A673 (cell line): ENCODE measurements at regions not wholly inside any gene's neighbourhood (a gene's known extent, or its start where the extent isn't known, plus 50 kb on each side); places are given as distances from the start of the nearest gene placed in this dataset.

Experiments
- BruUV-seq: library from RNA; stranded (reverse); fragments of 400-500 nt; replicated peaks from 2 replicates; lab custom pipeline; 2021; lab: Mats Ljungman, UMichigan
- CTCF ChIA-PET: fragments of 300-600 bp; sonication (Branson Sonifier 250); formaldehyde crosslinking; loops from one replicate; lab custom pipeline; 2022; ENCODE audit warnings: antibody characterized with exemption; lab: Charles Lee
- POLR2A ChIA-PET: fragments of 300-600 bp; sonication (Branson Sonifier 250); formaldehyde crosslinking; loops from one replicate; lab custom pipeline; 2022; ENCODE audit warnings: antibody characterized with exemption; ENCODE audit not compliant: low non-redundant PET; lab: Charles Lee
- DNase-seq: peaks from one replicate; pipeline ENCODE4 v3.0.0-alpha.2; 2015; ENCODE audit warnings: low spot score
- H3K27ac ChIP-seq: fragments of 200-600 bp; sonication (generic); 2 replicates; pipeline ENCODE4 v1.5.1; 2016; ENCODE audit warnings: mixed run types, low read depth, mild to moderate bottlenecking, mixed read lengths, antibody characterized with exemption, low read length; ENCODE audit not compliant: poor library complexity, severe bottlenecking
- H3K27me3 ChIP-seq: fragments of 200-600 bp; sonication (generic); replicated peaks from 2 replicates; pipeline ENCODE4 v1.6.1; 2017; ENCODE audit warnings: mixed run types, low read depth, mild to moderate bottlenecking, mixed read lengths, antibody characterized with exemption, low read length; ENCODE audit not compliant: insufficient read depth, poor library complexity
- H3K36me3 ChIP-seq: fragments of 200-600 bp; sonication (generic); 2 replicates; pipeline ENCODE4 v1.6.1; 2016; ENCODE audit warnings: mixed run types, mild to moderate bottlenecking, mixed read lengths, antibody characterized with exemption, low read length; ENCODE audit not compliant: insufficient read depth, poor library complexity, severe bottlenecking
- H3K4me1 ChIP-seq: fragments of 200-600 bp; sonication (generic); 2 replicates; pipeline ENCODE4 v1.6.1; 2017; ENCODE audit warnings: mixed run types, mild to moderate bottlenecking, mixed read lengths, antibody characterized with exemption, low read length; ENCODE audit not compliant: insufficient read depth, poor library complexity, severe bottlenecking
- H3K4me3 ChIP-seq: fragments of 200-600 bp; sonication (generic); 2 replicates; pipeline ENCODE4 v1.5.1; 2016; ENCODE audit warnings: low read depth, mixed run types, mild to moderate bottlenecking, mixed read lengths, low read length; ENCODE audit not compliant: poor library complexity, severe bottlenecking
- H3K9me3 ChIP-seq: fragments of 200-600 bp; sonication (generic); 2 replicates; pipeline ENCODE4 v1.6.1; 2016; ENCODE audit warnings: mixed run types, low read depth, mild to moderate bottlenecking, mixed read lengths, antibody characterized with exemption, low read length; ENCODE audit not compliant: poor library complexity, severe bottlenecking
- EZH2 ChIP-seq: fragments of 200-600 bp; sonication (generic); IDR thresholded peaks from 2 replicates; pipeline ENCODE4 v1.6.1; 2017; ENCODE audit warnings: borderline replicate concordance, low read depth, mild to moderate bottlenecking, mixed read lengths, antibody characterized with exemption, low read length; ENCODE audit not compliant: poor library complexity, severe bottlenecking
- intact Hi-C: fragments of 100-400 bp; cut with micrococcal nuclease; formaldehyde crosslinking; loops from one replicate; pipeline ENCODE4 v1.10.0; 2022; ENCODE audit not compliant: unreplicated experiment
- TF ChIP-seq, protein P1 (sequence below): fragments of 300-800, 200-600 bp; sonication (generic); conservative IDR thresholded peaks from 2 replicates; pipeline ENCODE4 v1.5.1; 2017; ENCODE audit warnings: low read depth, mild to moderate bottlenecking, antibody characterized with exemption, low read length, moderate library complexity, mixed read lengths

DNA sequence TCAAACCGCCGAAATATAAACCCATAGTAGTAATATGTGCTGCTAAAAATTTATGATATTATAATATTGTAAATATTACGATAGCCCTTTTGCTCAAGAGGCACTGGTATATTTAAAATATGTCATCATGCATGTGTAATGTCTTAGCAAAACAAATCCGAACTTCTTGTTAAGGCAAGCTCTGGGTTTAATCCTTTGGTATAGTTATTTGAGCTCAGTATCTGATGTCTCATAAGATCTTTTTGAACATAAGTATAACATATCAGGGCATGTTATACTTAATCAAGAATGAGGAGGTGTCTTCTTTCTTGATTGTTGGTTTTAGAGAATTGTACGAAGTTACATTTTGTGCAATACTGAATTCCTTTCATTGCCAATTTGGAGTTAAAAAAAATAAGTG lies 154.1 kb upstream of the CBLB start:
- Histone ChIP-seq H3K4me1 (no peaks in the 10 kb centered on the region), H3K27me3 (no peaks in the 10 kb centered on the region), H3K9me3 (no peaks in the 10 kb centered on the region), H3K36me3 (no peaks in the 10 kb centered on the region), H3K4me3 (no peak overlapping the region), H3K27ac (no peak overlapping the region)
- intact Hi-C loops: no loop called here
- ChIA-PET CTCF (no interaction called here), POLR2A (no interaction called here)
- TF ChIP-seq EZH2: no peak
- TF ChIP-seq, protein P1, sequence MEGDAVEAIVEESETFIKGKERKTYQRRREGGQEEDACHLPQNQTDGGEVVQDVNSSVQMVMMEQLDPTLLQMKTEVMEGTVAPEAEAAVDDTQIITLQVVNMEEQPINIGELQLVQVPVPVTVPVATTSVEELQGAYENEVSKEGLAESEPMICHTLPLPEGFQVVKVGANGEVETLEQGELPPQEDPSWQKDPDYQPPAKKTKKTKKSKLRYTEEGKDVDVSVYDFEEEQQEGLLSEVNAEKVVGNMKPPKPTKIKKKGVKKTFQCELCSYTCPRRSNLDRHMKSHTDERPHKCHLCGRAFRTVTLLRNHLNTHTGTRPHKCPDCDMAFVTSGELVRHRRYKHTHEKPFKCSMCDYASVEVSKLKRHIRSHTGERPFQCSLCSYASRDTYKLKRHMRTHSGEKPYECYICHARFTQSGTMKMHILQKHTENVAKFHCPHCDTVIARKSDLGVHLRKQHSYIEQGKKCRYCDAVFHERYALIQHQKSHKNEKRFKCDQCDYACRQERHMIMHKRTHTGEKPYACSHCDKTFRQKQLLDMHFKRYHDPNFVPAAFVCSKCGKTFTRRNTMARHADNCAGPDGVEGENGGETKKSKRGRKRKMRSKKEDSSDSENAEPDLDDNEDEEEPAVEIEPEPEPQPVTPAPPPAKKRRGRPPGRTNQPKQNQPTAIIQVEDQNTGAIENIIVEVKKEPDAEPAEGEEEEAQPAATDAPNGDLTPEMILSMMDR: no peak
- no peak for DNase-seq
- BruUV-seq: no TSS peak

DNA sequence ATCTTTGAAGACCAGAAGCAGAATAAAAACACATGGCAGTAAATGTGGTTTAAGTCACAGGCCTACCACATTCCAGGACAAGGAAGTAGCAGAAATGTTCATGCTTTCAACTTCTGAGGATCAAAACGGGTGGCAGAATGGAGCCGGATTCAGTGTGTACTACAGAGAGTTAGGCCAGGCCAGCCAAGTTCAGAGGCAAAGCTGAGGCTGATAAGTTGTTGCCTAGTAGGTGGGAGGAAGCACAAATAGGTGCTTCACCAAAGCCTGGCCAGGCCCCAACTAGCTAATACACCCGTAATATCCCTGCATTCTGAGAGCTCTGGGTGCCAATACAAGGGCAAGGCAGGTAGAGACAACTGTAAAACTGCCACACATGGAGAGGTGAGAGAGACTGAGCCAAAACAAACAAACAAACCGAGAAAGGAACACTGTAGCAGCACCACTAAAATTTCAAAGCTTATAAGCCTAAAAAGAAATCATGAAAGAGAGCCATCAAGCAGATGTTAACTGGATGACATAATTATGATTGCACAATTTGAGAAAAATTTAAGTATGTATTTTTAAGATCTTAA lies 156.4 kb upstream of the CBLB start:
- ChIA-PET CTCF (no interaction called here), POLR2A (no interaction called here)
- TF ChIP-seq, protein P1: no peak
- no peak for TF ChIP-seq EZH2
- Histone ChIP-seq H3K36me3 (no peaks in the 10 kb centered on the region), H3K27ac (no peak overlapping the region), H3K4me3 (no peak overlapping the region), H3K9me3 (no peaks in the 10 kb centered on the region), H3K4me1 (no peaks in the 10 kb centered on the region), H3K27me3 (no peaks in the 10 kb centered on the region)
- no peak for DNase-seq
- intact Hi-C loops: no loop called here
- no TSS peak for BruUV-seq

DNA sequence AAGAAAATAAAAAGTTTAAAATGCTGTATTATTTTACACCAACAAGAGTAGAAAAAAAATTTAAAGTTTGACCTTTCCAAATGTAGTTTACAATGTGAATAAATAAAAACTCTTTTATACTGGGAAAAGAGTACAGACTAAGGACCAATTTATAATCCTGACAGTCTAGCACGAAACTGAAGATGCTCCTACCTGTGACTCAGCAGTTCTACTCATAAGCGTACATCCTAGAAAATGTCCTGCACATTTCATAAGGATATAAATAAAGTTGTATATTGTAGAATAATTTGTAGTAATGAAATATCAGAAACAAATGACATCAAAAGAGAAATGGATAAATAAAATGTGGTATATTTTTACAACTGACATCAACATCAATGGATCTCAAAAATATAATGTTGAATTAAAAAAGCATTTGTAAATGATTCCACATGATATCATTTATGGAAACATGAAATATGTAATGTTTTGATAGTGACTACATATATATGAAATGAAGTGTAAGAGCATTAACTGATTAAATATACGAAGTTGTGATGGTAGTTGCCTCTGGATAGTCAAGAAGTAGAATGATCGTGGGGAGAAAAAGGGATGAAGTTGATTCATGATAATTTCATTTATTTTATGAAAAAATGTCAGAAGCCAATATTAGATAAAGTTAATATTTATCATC lies 161.3 kb upstream of the CBLB start:
- CTCF ChIA-PET: no interaction called here
- no peaks in the 10 kb centered on the region for H3K36me3 ChIP-seq
- POLR2A ChIA-PET: no interaction called here
- H3K4me3 ChIP-seq: no peak overlapping the region
- no peak overlapping the region for H3K27ac ChIP-seq
- TF ChIP-seq, protein P1: no peak
- no peak for TF ChIP-seq EZH2
- no peak for DNase-seq
- no TSS peak for BruUV-seq
- intact Hi-C loops: no loop called here
- no peaks in the 10 kb centered on the region for H3K27me3 ChIP-seq
- H3K4me1 ChIP-seq: no peaks in the 10 kb centered on the region
- H3K9me3 ChIP-seq: no peaks in the 10 kb centered on the region
